ENCODE measurements at regions not wholly inside any gene's neighbourhood (a gene's known extent, or its start where the extent isn't known, plus 50 kb on each side); places are given as distances from the start of the nearest gene placed in this dataset.

GRCh38 chr15:52872036-52872818 lies 82.1 kb upstream of the ONECUT1 start:
- TF ChIP-seq CTCF (IDR thresholded peaks at IDR 0.05) = no peak
- no peak for TF ChIP-seq POLR2A (IDR thresholded peaks at IDR 0.05)
- no peak for TF ChIP-seq POLR2AphosphoS5 (IDR thresholded peaks at IDR 0.05)
